Large intestine (tissue), 3 donors: ENCODE measurements at regions not wholly inside any gene's neighbourhood (a gene's known extent, or its start where the extent isn't known, plus 50 kb on each side); places are given as distances from the start of the nearest gene placed in this dataset.

Experiments
- DNase-seq, 2 donors: peaks; one replicate each; pipeline versions ENCODE4 v3.0.0 to v3.0.0-alpha.2; 2013
- H3K27ac ChIP-seq: one replicate; pipeline ENCODE4 v1.5.1; 2013; ENCODE audit warnings: low read length
- H3K27me3 ChIP-seq: 2 replicates; pipeline ENCODE4 v1.6.1; 2013; ENCODE audit warnings: low read length; ENCODE audit not compliant: control insufficient read depth, insufficient read depth
- H3K36me3 ChIP-seq: 2 replicates; pipeline ENCODE4 v1.6.1; 2013; ENCODE audit warnings: low read length; ENCODE audit not compliant: control insufficient read depth, insufficient read depth
- H3K4me1 ChIP-seq: one replicate; pipeline ENCODE4 v1.6.1; 2013; ENCODE audit warnings: low read length; ENCODE audit not compliant: control insufficient read depth, insufficient read depth
- H3K4me3 ChIP-seq: one replicate; pipeline ENCODE4 v1.5.1; 2013; ENCODE audit warnings: low read length
- H3K9me3 ChIP-seq: one replicate; pipeline ENCODE4 v1.6.1; 2013; ENCODE audit warnings: mild to moderate bottlenecking, low read depth, low read length, moderate library complexity; ENCODE audit not compliant: control insufficient read depth
- WGBS: methylation state at CpG from one replicate; pipeline ENCODE4 v1.1.5; 2013; ENCODE audit warnings: low lambda C conversion rate; ENCODE audit not compliant: insufficient coverage; 5-methylcytosine and 5-hydroxymethylcytosine counted together

DNA sequence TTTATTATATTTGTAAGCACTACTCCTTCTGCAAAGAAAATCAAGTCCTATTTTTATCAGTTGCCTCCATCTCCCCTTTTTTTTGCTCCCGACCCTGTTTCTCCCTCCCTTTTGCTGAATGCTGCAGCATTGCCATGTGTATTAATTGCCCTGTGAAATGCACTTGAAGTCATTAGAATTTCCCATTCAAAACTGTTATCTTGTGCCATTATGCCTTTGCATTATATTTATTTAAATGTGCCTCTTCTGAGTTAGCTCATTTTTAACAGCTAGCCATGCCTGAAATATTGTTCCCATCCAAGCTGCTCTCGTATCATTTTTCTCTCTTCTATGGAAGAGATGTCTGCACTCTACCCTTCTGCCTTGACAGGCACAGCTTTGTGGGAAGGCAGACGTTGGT lies 404.0 kb upstream of the PLXNA2 start:
- peaks cover 9% of the 10 kb centered on the region for H3K27me3 ChIP-seq
- no peaks in the 10 kb centered on the region for H3K4me1 ChIP-seq
- no peak overlapping the region for H3K27ac ChIP-seq
- WGBS = 60% methylated on average over 2 of the region's 3 CpGs
- no peak overlapping the region for H3K4me3 ChIP-seq
- no peaks in the 10 kb centered on the region for H3K36me3 ChIP-seq
- H3K9me3 ChIP-seq = no peaks in the 10 kb centered on the region
- DNase-seq = no peak

- Histone ChIP-seq H3K27me3 (peaks cover 9% of the 10 kb centered on the region), H3K9me3 (no peaks in the 10 kb centered on the region), H3K4me1 (no peaks in the 10 kb centered on the region), H3K36me3 (no peaks in the 10 kb centered on the region), H3K27ac (no peak overlapping the region), H3K4me3 (no peak overlapping the region)
- DNase-seq = peak; percentile 58 to 75
- no CpG with 5 or more reads among the region's 8 CpGs for WGBS
Observed at GRCh38 chr1:208652296-208653160, 408.3 kb upstream of the PLXNA2 start.

GRCh38 chr1:208653426-208653825 lies 409.2 kb upstream of the PLXNA2 start:
- Histone ChIP-seq H3K36me3 (no peaks in the 10 kb centered on the region), H3K27me3 (peaks cover 7% of the 10 kb centered on the region), H3K4me1 (no peaks in the 10 kb centered on the region), H3K9me3 (no peaks in the 10 kb centered on the region), H3K27ac (no peak overlapping the region), H3K4me3 (no peak overlapping the region)
- DNase-seq = no peak
- WGBS = 57% methylated on average over 2 of the region's 4 CpGs

GRCh38 chr1:208654241-208654640 lies 410.1 kb upstream of the PLXNA2 start:
- no CpG with 5 or more reads among the region's 3 CpGs for WGBS
- H3K9me3 ChIP-seq = no peaks in the 10 kb centered on the region
- H3K4me3 ChIP-seq = no peak overlapping the region
- no peaks in the 10 kb centered on the region for H3K36me3 ChIP-seq
- H3K27ac ChIP-seq = no peak overlapping the region
- H3K4me1 ChIP-seq = no peaks in the 10 kb centered on the region
- no peak for DNase-seq
- peaks cover 7% of the 10 kb centered on the region for H3K27me3 ChIP-seq

DNA sequence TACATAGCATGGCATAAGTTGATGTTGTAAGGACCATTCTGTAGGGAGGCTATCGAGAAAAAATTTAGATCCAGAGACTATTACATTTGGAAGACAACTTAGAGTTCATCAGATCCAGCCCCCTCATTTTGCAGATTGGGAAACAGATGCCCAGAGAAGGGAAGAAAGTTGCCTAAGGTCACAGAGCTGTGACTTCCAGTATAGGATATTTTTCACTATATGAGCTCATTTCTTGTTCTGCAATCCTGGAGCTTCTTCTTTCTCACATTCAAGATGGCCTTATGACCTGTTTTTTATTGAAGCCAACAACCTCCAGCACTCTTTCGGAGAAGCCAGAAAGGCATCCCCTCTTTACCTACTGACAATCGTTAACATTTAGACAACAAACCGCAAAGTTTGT lies 421.8 kb upstream of the PLXNA2 start:
- no CpG with 5 or more reads among the region's 4 CpGs for WGBS
- no peak for DNase-seq
- Histone ChIP-seq H3K27ac (no peak overlapping the region), H3K9me3 (no peaks in the 10 kb centered on the region), H3K36me3 (no peaks in the 10 kb centered on the region), H3K4me1 (peaks cover 10% of the 10 kb centered on the region), H3K27me3 (peaks cover 2% of the 10 kb centered on the region), H3K4me3 (no peak overlapping the region)

GRCh38 chr1:208668991-208669390 lies 424.8 kb upstream of the PLXNA2 start:
- no peak overlapping the region for H3K27ac ChIP-seq
- no peaks in the 10 kb centered on the region for H3K36me3 ChIP-seq
- no peak for DNase-seq
- H3K9me3 ChIP-seq = no peaks in the 10 kb centered on the region
- H3K4me1 ChIP-seq = no peaks in the 10 kb centered on the region
- no peak overlapping the region for H3K4me3 ChIP-seq
- H3K27me3 ChIP-seq = peaks cover 2% of the 10 kb centered on the region
- no CpG with 5 or more reads among the region's 1 CpG for WGBS

DNA sequence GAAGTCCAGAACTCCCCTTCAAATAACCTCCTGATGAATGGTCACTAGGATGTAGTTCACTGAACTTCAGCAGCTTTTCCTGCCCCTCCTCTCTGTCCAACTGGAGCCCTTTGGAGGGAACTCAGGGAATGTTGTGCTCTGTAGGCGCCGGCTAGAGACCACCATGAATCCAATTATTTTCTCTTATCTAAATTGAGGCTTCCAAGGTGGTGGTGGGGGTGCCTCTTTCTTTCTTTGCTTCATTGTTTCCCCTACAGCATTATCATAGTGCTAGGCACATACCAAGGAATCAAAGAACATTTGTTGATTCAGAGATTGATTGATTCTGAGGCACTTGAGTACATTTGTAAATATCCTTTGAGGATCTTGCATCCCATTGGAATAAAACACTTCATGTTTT lies 426.6 kb upstream of the PLXNA2 start:
- DNase-seq = no peak
- H3K27ac ChIP-seq = no peak overlapping the region
- WGBS = no CpG with 5 or more reads among the region's 2 CpGs

DNA sequence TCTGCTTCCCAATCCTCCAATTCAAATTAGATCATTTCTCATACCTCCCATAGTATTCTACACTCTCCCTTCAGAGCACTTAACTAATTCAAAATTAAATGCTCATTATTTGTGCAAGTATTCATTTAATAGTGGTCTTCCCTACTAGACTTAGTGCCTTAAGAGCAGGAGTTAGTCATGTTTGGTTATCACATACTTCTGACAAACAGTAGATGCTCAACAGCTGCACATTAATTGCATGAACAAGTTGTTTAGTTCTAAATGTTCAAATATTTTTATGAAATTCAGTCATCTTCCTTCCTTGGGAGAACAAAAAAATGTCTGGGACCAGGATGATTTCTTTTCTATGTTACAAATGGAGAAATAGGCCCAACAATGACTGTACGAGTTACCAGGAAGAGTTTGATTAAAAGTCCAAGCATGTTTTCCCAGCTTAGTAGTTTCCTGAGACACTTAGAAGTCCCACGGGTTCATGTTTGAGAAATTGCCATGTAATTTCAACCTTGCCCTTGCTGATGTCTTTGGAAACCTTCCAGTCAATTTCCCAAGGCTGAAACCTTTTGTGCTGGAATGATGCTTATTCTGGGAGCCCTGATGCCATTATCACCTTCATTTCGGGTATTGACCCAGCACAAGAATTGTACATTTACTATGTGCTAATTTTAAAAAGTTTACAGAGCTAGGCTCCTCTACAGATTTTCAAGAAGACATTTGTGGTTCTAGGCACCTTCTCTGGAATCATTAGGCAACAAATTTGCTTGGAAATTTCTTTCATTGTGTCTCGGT lies 437.9 kb upstream of the PLXNA2 start:
- Histone ChIP-seq H3K4me1 (peaks cover 9% of the 10 kb centered on the region), H3K36me3 (no peaks in the 10 kb centered on the region), H3K9me3 (no peaks in the 10 kb centered on the region), H3K27me3 (no peaks in the 10 kb centered on the region), H3K4me3 (no peak overlapping the region), H3K27ac (peak overlapping the region; percentile 79)
- 29% methylated on average over 1 of the region's 4 CpGs for WGBS
- peak; percentile 19 to 60 for DNase-seq

More for the DNA sequence above, 426.6 kb upstream of the PLXNA2 start:
- Histone ChIP-seq H3K4me3 (no peak overlapping the region), H3K27me3 (peaks cover 2% of the 10 kb centered on the region), H3K9me3 (no peaks in the 10 kb centered on the region), H3K4me1 (no peaks in the 10 kb centered on the region), H3K36me3 (no peaks in the 10 kb centered on the region)

GRCh38 chr1:208682664-208683013 lies 438.5 kb upstream of the PLXNA2 start:
- no CpG with 5 or more reads among the region's 2 CpGs for WGBS
- Histone ChIP-seq H3K36me3 (no peaks in the 10 kb centered on the region), H3K27me3 (no peaks in the 10 kb centered on the region), H3K27ac (peak overlapping the region; percentile 79), H3K4me1 (peaks cover 12% of the 10 kb centered on the region), H3K9me3 (no peaks in the 10 kb centered on the region), H3K4me3 (no peak overlapping the region)
- DNase-seq = peak; percentile 29 to 67

DNA sequence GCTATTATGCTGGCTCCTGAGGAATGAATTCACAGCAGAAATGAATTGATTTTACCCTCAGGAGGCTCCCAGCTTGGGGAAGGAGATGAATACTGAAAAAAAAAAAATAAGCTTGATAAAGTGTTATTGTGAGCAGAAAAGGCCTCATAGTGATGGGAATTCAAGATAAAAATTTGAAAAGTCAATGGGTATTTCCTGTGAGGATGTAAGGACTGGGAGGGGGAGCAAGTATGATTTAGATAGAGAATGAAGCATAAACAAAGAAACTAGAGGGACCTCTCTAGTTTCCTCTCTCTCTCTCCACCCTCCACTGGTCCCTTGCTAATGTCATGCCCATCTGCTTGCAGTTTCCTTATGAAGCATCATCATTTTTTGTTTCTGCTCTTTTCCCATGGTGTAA lies 439.0 kb upstream of the PLXNA2 start:
- Histone ChIP-seq H3K27me3 (no peaks in the 10 kb centered on the region), H3K27ac (peak overlapping the region; percentile 79), H3K36me3 (no peaks in the 10 kb centered on the region), H3K4me3 (no peak overlapping the region), H3K9me3 (no peaks in the 10 kb centered on the region), H3K4me1 (peaks cover 17% of the 10 kb centered on the region)
- DNase-seq = no peak
